Lower leg skin (tissue), 3 donors: ENCODE measurements at regions not wholly inside any gene's neighbourhood (a gene's known extent, or its start where the extent isn't known, plus 50 kb on each side); places are given as distances from the start of the nearest gene placed in this dataset.

Experiments used
- POLR2A ChIP-seq, 2 donors: fragments of 450-650 bp; IDR thresholded peaks; one replicate each; pipeline ENCODE4 v1.6.1; 2016 to 2017; ENCODE audit warnings: antibody characterized with exemption in 2 of 2, mild to moderate bottlenecking in 1 of 2, moderate library complexity in 1 of 2
- TF ChIP-seq, protein P1 (sequence below), 3 donors: fragments of 450-650 bp; IDR thresholded peaks; one replicate each; pipeline ENCODE4 v1.5.1; 2016; ENCODE audit warnings: antibody characterized with exemption in 3 of 3, mild to moderate bottlenecking in 3 of 3, moderate library complexity in 2 of 3

GRCh38 chr9:95722141-95722540, 153.3 kb upstream of the ERCC6L2 start:
- TF ChIP-seq, protein P1, sequence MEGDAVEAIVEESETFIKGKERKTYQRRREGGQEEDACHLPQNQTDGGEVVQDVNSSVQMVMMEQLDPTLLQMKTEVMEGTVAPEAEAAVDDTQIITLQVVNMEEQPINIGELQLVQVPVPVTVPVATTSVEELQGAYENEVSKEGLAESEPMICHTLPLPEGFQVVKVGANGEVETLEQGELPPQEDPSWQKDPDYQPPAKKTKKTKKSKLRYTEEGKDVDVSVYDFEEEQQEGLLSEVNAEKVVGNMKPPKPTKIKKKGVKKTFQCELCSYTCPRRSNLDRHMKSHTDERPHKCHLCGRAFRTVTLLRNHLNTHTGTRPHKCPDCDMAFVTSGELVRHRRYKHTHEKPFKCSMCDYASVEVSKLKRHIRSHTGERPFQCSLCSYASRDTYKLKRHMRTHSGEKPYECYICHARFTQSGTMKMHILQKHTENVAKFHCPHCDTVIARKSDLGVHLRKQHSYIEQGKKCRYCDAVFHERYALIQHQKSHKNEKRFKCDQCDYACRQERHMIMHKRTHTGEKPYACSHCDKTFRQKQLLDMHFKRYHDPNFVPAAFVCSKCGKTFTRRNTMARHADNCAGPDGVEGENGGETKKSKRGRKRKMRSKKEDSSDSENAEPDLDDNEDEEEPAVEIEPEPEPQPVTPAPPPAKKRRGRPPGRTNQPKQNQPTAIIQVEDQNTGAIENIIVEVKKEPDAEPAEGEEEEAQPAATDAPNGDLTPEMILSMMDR (IDR thresholded peaks at IDR 0.05) = no peak
- no peak for TF ChIP-seq POLR2A (IDR thresholded peaks at IDR 0.05)
